ENCODE measurements at regions not wholly inside any gene's neighbourhood (a gene's known extent, or its start where the extent isn't known, plus 50 kb on each side); places are given as distances from the start of the nearest gene placed in this dataset.

DNA sequence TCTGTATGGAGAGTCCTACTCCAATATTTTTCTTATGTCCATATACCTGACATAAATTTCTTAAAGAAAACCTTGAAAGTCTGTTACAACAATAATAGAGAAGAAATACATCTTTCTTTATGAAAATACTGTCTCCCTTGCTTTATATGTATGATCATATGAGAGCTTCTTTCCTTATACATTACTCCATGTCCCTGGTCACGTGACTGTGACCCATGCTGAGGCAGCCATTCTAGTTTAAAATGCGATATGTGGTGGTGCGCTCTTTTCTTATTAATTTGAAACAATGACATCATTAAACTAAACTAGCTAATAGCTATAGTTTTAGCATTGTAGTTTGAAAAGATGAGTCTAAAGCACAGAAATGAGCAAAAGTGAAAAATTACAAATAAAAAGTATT, 1120.3 kb upstream of the PRR20A start:
- H3K27ac Mint-ChIP-seq (ENCODE audit: low read depth, unreplicated experiment), result no peak overlapping the region
- no TSS peak for BruUV-seq (replicated peaks)
- no peak for DNase-seq (ENCODE audit: unreplicated experiment)
- no peaks in the 10 kb centered on the region for H3K9me3 Mint-ChIP-seq (ENCODE audit: unreplicated experiment)
- no peaks in the 10 kb centered on the region for H3K36me3 Mint-ChIP-seq (ENCODE audit: insufficient read depth, unreplicated experiment)
- TF ChIP-seq, protein P1, sequence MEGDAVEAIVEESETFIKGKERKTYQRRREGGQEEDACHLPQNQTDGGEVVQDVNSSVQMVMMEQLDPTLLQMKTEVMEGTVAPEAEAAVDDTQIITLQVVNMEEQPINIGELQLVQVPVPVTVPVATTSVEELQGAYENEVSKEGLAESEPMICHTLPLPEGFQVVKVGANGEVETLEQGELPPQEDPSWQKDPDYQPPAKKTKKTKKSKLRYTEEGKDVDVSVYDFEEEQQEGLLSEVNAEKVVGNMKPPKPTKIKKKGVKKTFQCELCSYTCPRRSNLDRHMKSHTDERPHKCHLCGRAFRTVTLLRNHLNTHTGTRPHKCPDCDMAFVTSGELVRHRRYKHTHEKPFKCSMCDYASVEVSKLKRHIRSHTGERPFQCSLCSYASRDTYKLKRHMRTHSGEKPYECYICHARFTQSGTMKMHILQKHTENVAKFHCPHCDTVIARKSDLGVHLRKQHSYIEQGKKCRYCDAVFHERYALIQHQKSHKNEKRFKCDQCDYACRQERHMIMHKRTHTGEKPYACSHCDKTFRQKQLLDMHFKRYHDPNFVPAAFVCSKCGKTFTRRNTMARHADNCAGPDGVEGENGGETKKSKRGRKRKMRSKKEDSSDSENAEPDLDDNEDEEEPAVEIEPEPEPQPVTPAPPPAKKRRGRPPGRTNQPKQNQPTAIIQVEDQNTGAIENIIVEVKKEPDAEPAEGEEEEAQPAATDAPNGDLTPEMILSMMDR (IDR thresholded peaks at IDR 0.05; ENCODE audit: unreplicated experiment), result no peak
- ChIA-PET CTCF (interaction anchor here (0.8 kb wide), 1 partner anchor 37 kb away, joined by 3 read pairs; no protein-coding TSS in a partner anchor), POLR2A (no interaction called here)
- H3K4me1 Mint-ChIP-seq (ENCODE audit: insufficient read depth, unreplicated experiment), result no peaks in the 10 kb centered on the region
- intact Hi-C loops (cut with micrococcal nuclease), result no loop called here
- H3K4me3 Mint-ChIP-seq (ENCODE audit: unreplicated experiment), result no peak overlapping the region
- H3K27me3 Mint-ChIP-seq (ENCODE audit: insufficient read depth, unreplicated experiment), result no peaks in the 10 kb centered on the region

DNA sequence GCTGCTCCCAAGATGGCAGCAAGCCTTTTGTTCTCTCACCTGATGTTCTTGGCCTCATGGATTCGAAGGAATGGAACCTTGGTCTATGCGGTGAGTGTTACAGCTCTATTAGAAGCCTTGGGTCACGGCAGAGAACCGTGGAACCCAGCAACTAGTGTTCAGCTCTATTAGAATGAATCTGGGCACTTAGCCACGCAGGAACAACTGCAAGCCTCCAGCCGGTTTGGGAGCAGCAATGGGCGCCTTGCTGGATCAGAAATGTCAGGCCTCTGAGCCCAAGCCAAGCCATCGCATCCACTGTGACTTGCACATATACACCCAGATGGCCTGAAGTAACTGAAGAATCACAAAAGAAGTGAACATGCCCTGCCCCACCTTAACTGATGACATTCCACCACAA, 1100.7 kb upstream of the PRR20A start:
- no peaks in the 10 kb centered on the region for H3K4me1 Mint-ChIP-seq (ENCODE audit: insufficient read depth, unreplicated experiment)
- BruUV-seq (replicated peaks), result no TSS peak
- H3K36me3 Mint-ChIP-seq (ENCODE audit: insufficient read depth, unreplicated experiment), result no peaks in the 10 kb centered on the region
- TF ChIP-seq, protein P1 (IDR thresholded peaks at IDR 0.05; ENCODE audit: unreplicated experiment), result no peak
- POLR2A ChIA-PET, result no interaction called here
- peaks cover 14% of the 10 kb centered on the region for H3K9me3 Mint-ChIP-seq (ENCODE audit: unreplicated experiment)
- no peak overlapping the region for H3K27ac Mint-ChIP-seq (ENCODE audit: low read depth, unreplicated experiment)
- no peak for DNase-seq (ENCODE audit: unreplicated experiment)
- H3K27me3 Mint-ChIP-seq (ENCODE audit: insufficient read depth, unreplicated experiment), result no peaks in the 10 kb centered on the region
- intact Hi-C loops (cut with micrococcal nuclease), result no loop called here
- no peak overlapping the region for H3K4me3 Mint-ChIP-seq (ENCODE audit: unreplicated experiment)
- CTCF ChIA-PET, result no interaction called here

DNA sequence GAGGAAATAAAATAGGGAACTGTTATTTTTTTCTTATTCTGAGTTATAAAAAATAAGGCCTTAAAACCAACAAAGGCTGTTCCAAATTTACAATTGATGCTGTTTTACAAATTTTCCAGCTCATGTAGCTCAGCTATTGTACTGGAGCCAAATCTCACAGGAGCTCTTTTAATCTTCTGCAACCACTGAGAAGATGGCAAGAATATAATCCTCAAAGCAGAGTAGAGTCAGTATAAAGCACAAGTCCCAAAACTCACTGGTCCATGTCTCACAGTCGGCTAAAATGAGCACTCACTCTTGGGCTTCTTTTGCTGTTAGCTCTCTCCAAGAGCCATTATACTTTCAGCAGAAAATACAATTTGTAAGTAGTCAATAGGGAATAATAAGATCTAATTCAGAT, 1074.4 kb upstream of the PRR20A start:
- intact Hi-C loops (cut with micrococcal nuclease), result no loop called here
- no peaks in the 10 kb centered on the region for H3K36me3 Mint-ChIP-seq (ENCODE audit: insufficient read depth, unreplicated experiment)
- no peaks in the 10 kb centered on the region for H3K4me1 Mint-ChIP-seq (ENCODE audit: insufficient read depth, unreplicated experiment)
- ChIA-PET CTCF (interaction anchor here (0.6 kb wide), 1 partner anchor 254 kb away, joined by 4 read pairs; no protein-coding TSS in a partner anchor), POLR2A (no interaction called here)
- TF ChIP-seq, protein P1 (IDR thresholded peaks at IDR 0.05; ENCODE audit: unreplicated experiment), result no peak
- no peaks in the 10 kb centered on the region for H3K27me3 Mint-ChIP-seq (ENCODE audit: insufficient read depth, unreplicated experiment)
- no peak overlapping the region for H3K27ac Mint-ChIP-seq (ENCODE audit: low read depth, unreplicated experiment)
- no peaks in the 10 kb centered on the region for H3K9me3 Mint-ChIP-seq (ENCODE audit: unreplicated experiment)
- no TSS peak for BruUV-seq (replicated peaks)
- H3K4me3 Mint-ChIP-seq (ENCODE audit: unreplicated experiment), result no peak overlapping the region
- DNase-seq (ENCODE audit: unreplicated experiment), result no peak

DNA sequence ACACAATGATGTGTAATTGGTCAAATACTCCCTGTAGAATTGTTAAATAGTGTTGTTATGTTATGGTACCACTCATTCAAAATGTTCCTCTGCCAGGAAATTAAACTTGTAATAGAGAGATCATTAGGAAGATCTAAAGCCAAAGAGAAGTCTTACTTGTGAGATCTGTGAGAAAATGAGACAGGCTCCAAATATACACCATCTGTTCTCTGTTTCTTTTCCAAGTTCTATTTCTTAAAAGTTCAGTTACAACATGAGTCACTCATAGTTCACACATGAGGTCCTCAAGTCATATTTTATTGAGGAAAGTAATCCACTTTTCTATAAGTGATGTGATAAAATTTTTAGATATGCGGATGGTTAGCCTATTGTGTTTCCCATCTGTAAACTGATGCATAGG, 1038.1 kb upstream of the PRR20A start:
- Mint-ChIP-seq H3K27me3 (ENCODE audit: insufficient read depth, unreplicated experiment) (no peaks in the 10 kb centered on the region), H3K36me3 (ENCODE audit: insufficient read depth, unreplicated experiment) (no peaks in the 10 kb centered on the region), H3K4me3 (ENCODE audit: unreplicated experiment) (no peak overlapping the region), H3K27ac (ENCODE audit: low read depth, unreplicated experiment) (no peak overlapping the region), H3K9me3 (ENCODE audit: unreplicated experiment) (no peaks in the 10 kb centered on the region), H3K4me1 (ENCODE audit: insufficient read depth, unreplicated experiment) (no peaks in the 10 kb centered on the region)
- ChIA-PET POLR2A (no interaction called here), CTCF (interaction anchor here (0.6 kb wide), 1 partner anchor 858 kb away, joined by 3 read pairs; no protein-coding TSS in a partner anchor)
- no TSS peak for BruUV-seq (replicated peaks)
- TF ChIP-seq, protein P1 (IDR thresholded peaks at IDR 0.05; ENCODE audit: unreplicated experiment), result no peak
- intact Hi-C loops (cut with micrococcal nuclease), result no loop called here
- DNase-seq (ENCODE audit: unreplicated experiment), result no peak

All from MCF 10A (cell line).